Activated B cell treated with CpG ODN at 0.5 μM for 24 hours (primary cell): ENCODE measurements at regions not wholly inside any gene's neighbourhood (a gene's known extent, or its start where the extent isn't known, plus 50 kb on each side); places are given as distances from the start of the nearest gene placed in this dataset.

Experiments used
- ATAC-seq: fragments of 200-7000 bp; cut with Tn5 transposase; one replicate; pipeline ENCODE4 v1.10.0; 2021; ENCODE audit warnings: low read depth, mild to moderate bottlenecking, moderate library complexity
- CTCF ChIA-PET: fragments of 350-600 bp; sonication (Branson Sonifier 250); formaldehyde crosslinking; loops from one replicate; lab custom pipeline; 2021; ENCODE audit warnings: antibody characterized with exemption; lab: Charles Lee
- POLR2A ChIA-PET: fragments of 350-600 bp; sonication (Branson Sonifier 250); formaldehyde crosslinking; loops from one replicate; lab custom pipeline; 2021; ENCODE audit warnings: antibody characterized with exemption; lab: Charles Lee
- DNase-seq: peaks from one replicate; pipeline ENCODE4 v3.0.0; 2022
- H3K27ac Mint-ChIP-seq: one replicate; pipeline ENCODE4 v1.8.0; 2020; ENCODE audit warnings: mixed read lengths
- H3K27me3 Mint-ChIP-seq: one replicate; pipeline ENCODE4 v1.8.0; 2021; ENCODE audit warnings: mixed read lengths
- H3K36me3 Mint-ChIP-seq: one replicate; pipeline ENCODE4 v1.8.0; 2021; ENCODE audit warnings: low read depth, mixed read lengths
- H3K4me1 Mint-ChIP-seq: one replicate; pipeline ENCODE4 v1.8.0; 2021; ENCODE audit warnings: mixed read lengths
- H3K4me3 Mint-ChIP-seq: one replicate; pipeline ENCODE4 v1.8.0; 2020; ENCODE audit warnings: mild to moderate bottlenecking, mixed read lengths
- H3K9me3 Mint-ChIP-seq: one replicate; pipeline ENCODE4 v1.8.0; 2020; ENCODE audit warnings: mixed read lengths
- intact Hi-C: fragments of 100-400 bp; cut with micrococcal nuclease; formaldehyde crosslinking; loops from one replicate; pipeline ENCODE4 v1.15.1; 2024
- TF ChIP-seq, protein P1 (sequence below): fragments of 200-600 bp; IDR thresholded peaks from one replicate; pipeline ENCODE4 v1.8.0; 2022; ENCODE audit warnings: antibody characterized with exemption, mild to moderate bottlenecking

DNA sequence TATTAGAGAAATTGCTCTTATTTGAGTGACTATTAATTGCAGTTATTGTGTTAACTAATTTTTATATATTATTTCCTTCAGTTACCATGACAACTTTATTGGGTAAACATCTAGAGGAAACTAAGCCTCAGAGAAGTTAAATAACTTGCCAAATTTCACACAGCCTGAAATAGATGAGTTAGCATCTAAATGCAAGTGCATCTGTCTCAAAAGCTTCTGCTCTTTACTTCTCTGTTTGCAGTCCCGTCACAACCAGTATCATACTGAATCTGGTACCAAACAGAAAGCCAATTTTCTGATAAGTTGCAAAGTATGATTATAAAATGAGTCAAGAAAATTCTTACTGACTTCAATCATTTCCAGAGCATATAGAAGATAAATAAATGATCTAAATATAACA lies 1544.9 kb upstream of the PCDH7 start:
- no peaks in the 10 kb centered on the region for H3K36me3 Mint-ChIP-seq
- TF ChIP-seq, protein P1, sequence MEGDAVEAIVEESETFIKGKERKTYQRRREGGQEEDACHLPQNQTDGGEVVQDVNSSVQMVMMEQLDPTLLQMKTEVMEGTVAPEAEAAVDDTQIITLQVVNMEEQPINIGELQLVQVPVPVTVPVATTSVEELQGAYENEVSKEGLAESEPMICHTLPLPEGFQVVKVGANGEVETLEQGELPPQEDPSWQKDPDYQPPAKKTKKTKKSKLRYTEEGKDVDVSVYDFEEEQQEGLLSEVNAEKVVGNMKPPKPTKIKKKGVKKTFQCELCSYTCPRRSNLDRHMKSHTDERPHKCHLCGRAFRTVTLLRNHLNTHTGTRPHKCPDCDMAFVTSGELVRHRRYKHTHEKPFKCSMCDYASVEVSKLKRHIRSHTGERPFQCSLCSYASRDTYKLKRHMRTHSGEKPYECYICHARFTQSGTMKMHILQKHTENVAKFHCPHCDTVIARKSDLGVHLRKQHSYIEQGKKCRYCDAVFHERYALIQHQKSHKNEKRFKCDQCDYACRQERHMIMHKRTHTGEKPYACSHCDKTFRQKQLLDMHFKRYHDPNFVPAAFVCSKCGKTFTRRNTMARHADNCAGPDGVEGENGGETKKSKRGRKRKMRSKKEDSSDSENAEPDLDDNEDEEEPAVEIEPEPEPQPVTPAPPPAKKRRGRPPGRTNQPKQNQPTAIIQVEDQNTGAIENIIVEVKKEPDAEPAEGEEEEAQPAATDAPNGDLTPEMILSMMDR, result no peak
- ChIA-PET POLR2A (no interaction called here), CTCF (no interaction called here)
- H3K4me3 Mint-ChIP-seq, result no peak overlapping the region
- peaks cover 13% of the 10 kb centered on the region for H3K9me3 Mint-ChIP-seq
- DNase-seq (no peak), ATAC-seq (no peak)
- intact Hi-C loops, result no loop called here
- no peak overlapping the region for H3K27ac Mint-ChIP-seq
- H3K27me3 Mint-ChIP-seq, result no peaks in the 10 kb centered on the region
- H3K4me1 Mint-ChIP-seq, result no peaks in the 10 kb centered on the region

DNA sequence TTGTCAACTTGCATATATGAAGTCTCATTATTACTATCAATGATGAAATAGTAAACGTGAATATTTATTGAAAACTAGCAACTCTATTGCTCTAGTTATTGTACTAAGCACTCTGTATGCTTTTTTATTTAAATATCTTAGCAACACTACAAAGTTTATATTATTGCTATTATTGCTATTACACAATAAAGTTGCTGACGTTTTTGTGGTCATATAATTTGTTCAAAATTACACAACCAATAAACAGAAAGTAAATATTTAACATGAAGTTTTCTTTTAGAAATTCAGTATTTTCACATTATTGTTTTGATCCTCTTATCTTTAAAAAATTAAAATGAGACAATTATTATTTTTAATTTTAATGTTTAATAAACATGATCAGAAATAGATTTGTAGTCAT lies 1521.1 kb upstream of the PCDH7 start:
- ATAC-seq, result no peak
- CTCF ChIA-PET, result no interaction called here
- intact Hi-C loops, result no loop called here
- no peaks in the 10 kb centered on the region for H3K9me3 Mint-ChIP-seq
- H3K36me3 Mint-ChIP-seq, result no peaks in the 10 kb centered on the region
- no peak overlapping the region for H3K27ac Mint-ChIP-seq
- DNase-seq, result no peak
- POLR2A ChIA-PET, result no interaction called here
- no peak overlapping the region for H3K4me3 Mint-ChIP-seq
- TF ChIP-seq, protein P1, result no peak
- H3K27me3 Mint-ChIP-seq, result no peaks in the 10 kb centered on the region
- no peaks in the 10 kb centered on the region for H3K4me1 Mint-ChIP-seq

DNA sequence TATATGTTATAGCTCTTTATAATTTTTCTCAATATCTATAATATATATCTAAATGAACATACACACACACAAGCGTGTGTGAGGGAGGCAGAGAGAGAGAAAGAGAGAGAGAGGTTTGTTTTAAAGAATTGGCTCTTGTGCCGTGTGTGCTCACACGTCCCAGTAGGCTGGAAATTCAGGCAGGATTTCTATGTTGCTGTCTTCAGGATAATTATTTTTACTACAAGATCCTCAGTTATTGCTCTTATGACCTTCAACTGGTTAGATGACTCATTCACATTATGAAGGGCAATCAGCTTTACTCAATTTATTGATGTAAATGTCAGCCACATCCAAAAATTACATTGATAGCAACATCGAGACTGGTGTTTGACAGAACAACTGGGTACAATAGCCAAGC lies 1520.7 kb upstream of the PCDH7 start:
- POLR2A ChIA-PET, result no interaction called here
- Mint-ChIP-seq H3K27me3 (no peaks in the 10 kb centered on the region), H3K36me3 (no peaks in the 10 kb centered on the region), H3K9me3 (no peaks in the 10 kb centered on the region), H3K4me1 (no peaks in the 10 kb centered on the region), H3K27ac (no peak overlapping the region), H3K4me3 (no peak overlapping the region)
- CTCF ChIA-PET, result no interaction called here
- intact Hi-C loops, result no loop called here
- no peak for DNase-seq
- TF ChIP-seq, protein P1, result no peak
- no peak for ATAC-seq

DNA sequence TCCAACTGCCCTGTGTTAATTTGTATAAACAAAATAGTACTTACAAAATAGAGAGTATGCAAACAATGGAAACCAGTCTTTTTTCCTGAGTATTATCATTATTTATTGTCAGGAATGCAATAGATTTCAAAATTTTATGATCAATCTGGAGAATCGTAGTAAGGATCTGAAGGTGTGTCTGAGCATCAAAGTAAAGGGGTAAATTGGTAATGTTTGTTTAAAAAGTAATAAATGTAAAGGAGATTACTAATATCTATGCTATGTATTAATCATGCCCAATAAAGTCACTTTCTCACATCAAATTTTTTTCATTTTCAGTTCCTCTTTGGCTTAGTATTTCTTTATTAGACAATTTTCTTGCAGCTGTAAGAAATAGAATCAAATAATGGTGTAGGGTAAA lies 1507.1 kb upstream of the PCDH7 start:
- Mint-ChIP-seq H3K36me3 (no peaks in the 10 kb centered on the region), H3K27ac (no peak overlapping the region), H3K9me3 (no peaks in the 10 kb centered on the region), H3K27me3 (no peaks in the 10 kb centered on the region), H3K4me3 (no peak overlapping the region), H3K4me1 (no peaks in the 10 kb centered on the region)
- TF ChIP-seq, protein P1, result no peak
- POLR2A ChIA-PET, result no interaction called here
- ATAC-seq (no peak), DNase-seq (no peak)
- intact Hi-C loops, result no loop called here
- CTCF ChIA-PET, result no interaction called here

DNA sequence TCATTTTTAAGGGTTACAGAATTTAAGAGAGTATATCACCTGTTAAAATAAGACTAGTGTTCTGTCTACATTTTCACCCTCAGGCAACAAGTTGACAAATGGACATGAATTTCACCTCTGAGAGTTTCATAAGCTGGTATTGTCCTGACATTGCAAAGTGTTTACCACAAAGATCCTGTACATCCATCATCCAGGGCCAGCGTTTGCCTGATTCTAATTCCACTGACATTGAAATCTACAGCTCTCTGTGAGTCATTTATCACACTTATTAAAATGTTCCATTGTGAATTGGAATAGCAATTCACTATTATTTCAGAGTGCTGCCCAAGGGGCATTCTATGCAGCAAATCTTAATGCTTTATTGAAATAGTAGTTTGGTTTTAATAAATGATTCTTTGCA lies 1499.4 kb upstream of the PCDH7 start:
- ChIA-PET CTCF (no interaction called here), POLR2A (no interaction called here)
- H3K9me3 Mint-ChIP-seq, result no peaks in the 10 kb centered on the region
- no peaks in the 10 kb centered on the region for H3K27me3 Mint-ChIP-seq
- DNase-seq (no peak), ATAC-seq (no peak)
- no peak overlapping the region for H3K4me3 Mint-ChIP-seq
- H3K36me3 Mint-ChIP-seq, result no peaks in the 10 kb centered on the region
- no peaks in the 10 kb centered on the region for H3K4me1 Mint-ChIP-seq
- TF ChIP-seq, protein P1, result no peak
- H3K27ac Mint-ChIP-seq, result no peak overlapping the region
- intact Hi-C loops, result no loop called here
